HG03354 (cell line): ENCODE measurements at regions not wholly inside any gene's neighbourhood (a gene's known extent, or its start where the extent isn't known, plus 50 kb on each side); places are given as distances from the start of the nearest gene placed in this dataset.

Experiments
- ATAC-seq: cut with Tn5 transposase; IDR thresholded peaks from one replicate; pipeline ENCODE4 v1.9.1; 2021; ENCODE audit warnings: mild to moderate bottlenecking; ENCODE audit not compliant: unreplicated experiment, poor library complexity, severe bottlenecking

- no peak for ATAC-seq
Measured at GRCh38 chr11:30089921-30090320, 73.1 kb upstream of the KCNA4 start.

DNA sequence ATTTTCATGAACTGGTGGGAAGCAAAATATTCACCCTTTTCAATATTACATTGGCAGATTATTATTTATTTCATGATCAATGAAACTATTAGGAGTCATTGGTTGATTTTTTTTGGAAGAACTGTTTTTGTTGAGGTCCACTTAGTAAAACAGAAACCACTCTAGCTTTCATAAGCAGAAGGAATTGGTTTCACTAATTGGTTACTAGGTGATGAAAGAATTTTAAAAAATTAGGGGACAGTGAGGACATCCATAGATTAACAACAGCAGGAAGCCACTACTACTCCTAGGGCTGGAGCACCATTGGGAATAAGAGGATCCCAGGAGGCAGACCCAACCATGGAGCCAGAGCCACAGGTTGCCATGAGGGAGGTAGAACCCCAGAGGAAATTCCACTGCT lies 74.4 kb upstream of the KCNA4 start:
- peak; percentile 71 for ATAC-seq

DNA sequence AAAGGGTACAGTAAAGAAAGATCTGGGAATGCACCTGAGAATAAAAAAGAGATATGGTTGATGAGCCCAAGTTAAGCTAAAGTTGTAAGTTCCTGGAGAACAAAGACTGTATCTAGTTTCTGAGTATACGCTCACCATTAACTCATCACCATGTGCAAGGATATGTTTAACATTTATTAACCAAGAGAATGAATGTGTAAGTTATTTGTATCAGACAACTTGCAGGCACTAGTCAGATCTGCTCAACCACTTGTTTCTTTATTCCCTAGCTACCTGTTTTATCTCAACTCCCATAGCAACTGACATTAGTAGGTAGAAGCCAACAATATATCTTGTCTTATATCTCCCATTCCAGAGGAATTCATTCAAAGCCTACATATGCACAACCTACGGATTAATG lies 74.9 kb upstream of the KCNA4 start:
- ATAC-seq: peak; percentile 93

DNA sequence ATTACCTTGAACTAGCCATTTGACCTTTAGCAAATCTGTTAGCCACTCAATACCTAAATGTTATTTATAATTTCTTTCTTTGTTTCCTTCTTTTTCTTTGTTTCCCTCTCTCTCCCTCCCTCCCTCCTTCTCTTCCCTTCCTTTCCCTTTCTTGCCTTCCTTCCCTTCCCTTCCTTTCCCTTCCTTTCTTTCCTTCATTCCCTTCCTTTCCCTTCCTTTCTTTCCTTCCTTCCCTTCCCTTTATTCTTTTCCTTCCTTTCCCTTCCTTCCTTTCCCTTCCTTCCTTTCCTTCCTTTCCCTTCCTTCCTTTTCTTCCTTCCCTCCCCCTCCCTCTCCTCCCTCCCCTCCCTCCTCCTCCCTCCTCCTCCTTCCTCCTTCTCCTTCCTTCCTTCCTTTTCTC lies 75.7 kb upstream of the KCNA4 start:
- no peak for ATAC-seq

GRCh38 chr11:30100495-30100894 lies 83.7 kb upstream of the KCNA4 start:
- no peak for ATAC-seq

DNA sequence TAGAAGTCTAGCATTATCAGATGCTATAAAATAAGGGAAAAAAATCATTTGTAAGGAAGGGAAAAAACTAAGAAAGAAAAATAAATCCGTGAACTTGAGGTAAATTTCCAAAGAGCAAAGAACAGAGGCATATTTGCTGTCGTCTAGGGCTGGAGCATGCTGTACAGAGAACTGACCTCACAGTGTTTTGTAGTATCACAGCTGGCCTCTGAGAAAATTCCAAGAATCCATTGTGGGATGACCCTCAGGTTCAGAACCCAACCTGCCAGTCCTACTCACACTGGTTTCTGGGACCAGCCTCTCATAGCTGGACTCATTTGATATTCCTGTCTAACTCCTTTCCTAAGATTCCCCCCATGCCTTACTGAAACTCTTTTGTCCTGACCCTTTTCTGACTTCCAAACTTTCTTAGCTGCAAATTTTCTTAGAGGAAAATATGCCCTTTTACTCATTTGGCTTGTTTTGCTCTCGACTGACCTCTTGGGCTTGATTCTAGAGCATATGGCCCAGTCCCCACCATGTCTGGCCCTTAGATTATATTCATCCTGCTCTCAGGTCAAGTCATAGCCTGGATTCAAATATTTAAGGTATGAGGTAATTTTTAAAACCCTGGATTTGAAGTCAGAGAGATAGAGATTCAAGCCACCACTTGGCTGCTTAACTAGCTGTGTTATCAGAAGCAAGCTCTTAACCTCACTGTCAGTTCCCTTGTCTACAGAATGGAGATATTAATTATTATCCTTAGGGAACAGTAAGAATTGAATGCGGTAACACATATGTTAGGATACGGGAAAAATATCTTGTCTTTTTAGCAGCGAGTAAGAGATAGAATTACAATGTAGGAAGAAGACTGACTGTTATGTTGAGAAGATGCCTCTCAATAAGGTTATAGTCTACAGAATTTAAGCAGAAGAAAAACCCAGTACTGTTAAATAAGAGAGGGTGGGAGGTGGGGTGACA lies 89.7 kb upstream of the KCNA4 start:
- no peak for ATAC-seq

DNA sequence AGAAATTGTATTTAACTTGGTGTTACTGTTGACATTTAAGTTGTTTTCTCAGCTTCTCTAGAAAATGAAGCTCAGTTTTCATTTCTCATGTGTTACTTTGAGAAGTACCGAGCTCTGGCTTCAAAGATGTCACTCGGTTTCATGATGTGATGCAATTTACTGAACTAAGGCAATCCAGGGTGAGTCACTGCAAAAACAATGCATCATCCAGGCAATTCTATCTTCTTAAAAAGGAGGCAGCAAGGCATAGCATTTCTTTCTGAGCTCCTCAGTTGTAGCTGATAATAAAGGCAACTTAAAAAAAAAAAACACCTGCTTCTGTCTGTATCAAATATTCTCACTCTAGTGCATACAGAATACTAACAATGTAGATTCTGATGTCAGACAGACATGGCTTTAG lies 91.1 kb upstream of the KCNA4 start:
- ATAC-seq: no peak

DNA sequence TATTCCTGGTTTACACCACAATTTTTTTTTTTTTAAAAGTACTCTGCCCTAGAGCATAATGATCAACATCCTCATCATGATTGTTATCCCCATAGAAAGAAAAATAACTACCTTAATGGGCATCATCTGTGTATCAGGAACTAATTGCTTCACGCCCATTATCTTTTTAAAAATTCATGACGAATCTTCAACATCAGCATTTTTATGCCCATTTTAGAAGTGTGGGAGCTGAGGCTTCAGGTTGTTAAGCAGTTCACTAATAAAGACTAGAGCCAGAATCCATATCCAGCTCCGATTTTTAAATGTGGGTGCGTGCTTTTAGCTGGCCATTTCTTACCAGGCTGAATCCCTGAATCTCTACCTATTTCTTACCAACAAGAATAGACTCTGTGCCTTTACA lies 92.9 kb upstream of the KCNA4 start:
- ATAC-seq: no peak

DNA sequence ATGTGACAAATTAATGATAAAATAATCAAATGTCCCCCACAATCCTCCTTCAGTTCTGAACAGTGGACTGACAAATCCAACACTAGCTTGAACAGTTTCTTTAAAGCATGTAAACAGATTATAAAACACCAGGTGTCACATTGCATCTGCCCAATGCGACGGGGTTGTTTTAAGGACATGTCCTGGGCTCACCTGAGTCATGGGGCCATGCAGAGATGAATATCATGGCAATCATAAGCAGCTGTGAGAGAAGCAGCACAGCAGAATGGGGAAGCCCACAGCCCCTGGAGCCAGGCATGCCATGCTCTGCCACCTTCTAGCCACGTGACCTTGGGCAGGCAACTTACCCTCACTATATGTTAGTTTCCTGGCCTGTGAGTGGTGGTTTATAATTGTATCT lies 93.9 kb upstream of the KCNA4 start:
- no peak for ATAC-seq

DNA sequence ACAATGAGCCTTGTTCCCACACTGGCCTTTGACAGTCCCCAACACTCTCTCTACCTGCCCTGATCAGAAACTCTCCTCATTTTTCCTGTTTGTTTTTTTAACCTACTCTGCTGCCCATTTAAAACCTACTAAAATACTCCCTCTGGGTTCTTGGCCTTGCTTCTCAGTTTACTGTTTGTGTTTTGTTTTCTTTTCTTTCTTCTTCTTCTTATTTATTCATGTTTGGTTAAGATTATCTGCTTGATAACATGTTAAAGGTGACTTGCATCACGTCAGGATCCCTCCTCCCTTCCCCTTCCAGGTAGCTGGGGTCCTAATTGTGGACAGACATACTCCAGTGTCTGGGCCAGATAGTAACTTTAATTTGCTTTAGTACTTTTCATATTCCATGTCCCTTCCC lies 95.0 kb upstream of the KCNA4 start:
- no peak for ATAC-seq

DNA sequence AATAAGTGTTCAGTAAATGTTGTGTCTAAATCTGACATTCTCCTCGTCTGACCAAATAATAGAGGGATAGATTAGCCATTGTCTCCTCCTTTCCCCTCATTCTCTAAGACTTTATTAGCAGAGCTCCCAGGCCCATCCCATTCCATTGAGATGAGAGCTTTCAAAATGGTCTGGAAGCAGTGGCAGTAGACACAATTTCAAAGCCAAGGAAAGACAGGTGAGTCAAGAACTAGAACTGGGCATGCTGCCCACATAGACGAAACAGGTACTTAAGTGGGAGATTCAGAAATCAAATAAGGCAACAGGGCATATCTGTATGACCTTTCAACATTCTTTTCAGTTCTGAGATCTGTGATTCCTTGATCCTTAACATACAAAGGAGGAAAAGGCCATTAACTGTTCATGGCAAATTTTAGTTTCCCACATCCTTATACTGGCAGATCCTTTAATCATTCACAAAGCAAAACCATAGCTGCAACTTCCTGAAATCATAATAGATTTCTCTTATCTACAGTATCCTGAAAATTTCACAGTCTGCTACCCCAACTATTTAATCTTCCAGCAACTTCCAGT lies 96.6 kb upstream of the KCNA4 start:
- no peak for ATAC-seq

- no peak for ATAC-seq
Measured at GRCh38 chr11:30116512-30116911, 99.7 kb upstream of the KCNA4 start.

DNA sequence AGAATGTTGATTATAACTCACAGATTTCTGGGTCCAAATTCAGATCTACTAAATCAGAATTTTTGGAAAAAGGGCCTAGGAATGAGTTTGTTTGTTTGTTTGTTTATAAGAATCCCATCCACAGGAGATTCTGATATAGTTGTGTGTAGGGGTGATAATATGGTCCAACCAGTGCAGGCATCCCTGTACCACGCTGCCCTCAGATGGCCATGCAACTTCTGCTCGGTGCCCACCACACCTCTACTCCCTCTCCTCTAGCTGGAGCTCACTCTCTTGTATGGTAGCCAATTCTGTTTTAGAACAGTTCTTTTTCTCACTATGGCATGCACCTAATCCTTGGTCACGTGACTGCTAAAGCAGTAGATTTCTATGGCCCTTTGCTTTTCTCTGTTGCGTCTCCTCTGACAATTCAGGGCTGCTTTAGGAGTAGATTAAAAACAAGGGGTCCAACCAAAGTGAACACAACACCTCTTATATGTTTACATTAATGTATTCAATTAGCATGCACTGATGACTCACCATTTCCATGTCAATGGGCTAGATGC lies 103.3 kb upstream of the KCNA4 start:
- ATAC-seq: no peak

- no peak for ATAC-seq
Measured at GRCh38 chr11:30125456-30125855, 105.4 kb upstream of the FSHB start.

GRCh38 chr11:30128269-30128932 lies 102.4 kb upstream of the FSHB start:
- ATAC-seq: peak; percentile 66

DNA sequence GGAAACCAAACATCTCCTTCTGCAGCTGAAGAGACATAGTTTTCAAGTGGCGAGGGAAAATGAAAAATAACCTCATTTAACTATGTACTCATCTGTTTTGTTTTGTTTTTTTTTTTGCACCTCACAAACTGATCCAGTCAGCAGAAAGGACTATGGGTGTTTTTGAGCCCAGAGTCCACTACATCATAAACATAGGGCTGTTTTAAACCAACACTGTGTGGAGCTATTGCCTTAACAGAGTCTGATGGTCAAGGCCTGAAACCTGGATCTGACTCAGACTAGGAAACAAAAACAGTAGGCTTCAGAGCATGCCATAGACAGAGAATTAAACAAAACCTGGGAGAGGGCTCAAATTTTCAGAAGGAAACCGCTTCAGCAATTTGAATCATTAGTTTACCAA lies 99.3 kb upstream of the FSHB start:
- ATAC-seq: no peak

DNA sequence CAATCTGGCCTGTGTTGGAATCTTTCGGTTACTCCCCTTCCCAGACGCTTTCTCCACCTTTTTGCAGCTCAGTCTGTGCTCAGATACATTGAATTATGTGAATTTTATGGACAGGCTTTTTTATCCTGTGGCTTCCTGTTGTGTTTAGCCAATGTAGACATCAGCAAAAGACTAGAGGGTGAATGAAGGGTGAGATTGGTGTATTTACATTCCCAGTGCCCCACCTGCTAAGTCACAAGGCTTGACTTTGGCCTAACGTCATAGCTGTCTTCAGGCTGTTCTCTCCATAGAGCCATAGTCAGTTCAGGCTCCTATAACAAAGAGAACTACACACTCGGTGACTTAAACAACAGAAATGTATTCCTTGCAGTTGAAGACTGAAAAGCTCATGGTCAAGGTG lies 97.5 kb upstream of the FSHB start:
- ATAC-seq: no peak

- ATAC-seq: peak; percentile 83
Measured at GRCh38 chr11:30143098-30143705, 87.6 kb upstream of the FSHB start.

DNA sequence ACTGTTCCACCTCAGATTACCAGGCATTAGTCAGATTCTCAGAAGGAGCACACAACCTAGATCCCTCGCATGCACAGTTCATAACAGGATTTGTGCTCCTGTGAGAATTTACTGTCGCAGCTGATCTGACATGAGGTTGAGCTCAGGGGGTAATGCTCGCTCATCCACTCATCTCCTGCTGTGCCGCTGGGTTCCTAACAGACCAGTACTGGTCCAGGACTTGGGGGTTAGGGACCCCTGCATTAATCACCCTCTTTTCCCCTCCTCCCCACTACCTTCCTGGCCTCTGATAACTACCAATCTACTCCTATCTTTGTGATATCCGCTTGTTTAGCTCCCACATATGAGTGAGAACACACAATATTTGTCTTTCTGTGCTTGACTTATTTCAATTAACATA lies 83.5 kb upstream of the FSHB start:
- ATAC-seq: no peak

- ATAC-seq: no peak
Measured at GRCh38 chr11:30149998-30150397, 80.8 kb upstream of the FSHB start.
